Erythroblast (primary cell): ENCODE measurements at regions not wholly inside any gene's neighbourhood (a gene's known extent, or its start where the extent isn't known, plus 50 kb on each side); places are given as distances from the start of the nearest gene placed in this dataset.

ENCODE experiments used
- GATA1 ChIP-seq: IDR thresholded peaks from 2 replicates; pipeline ENCODE4 v1.6.1; 2011; ENCODE audit warnings: low read depth, mild to moderate bottlenecking, control low read depth, low read length, moderate library complexity
- POLR2A ChIP-seq: IDR thresholded peaks from 2 replicates; pipeline ENCODE4 v1.6.1; 2011; ENCODE audit warnings: mild to moderate bottlenecking, low read length

DNA sequence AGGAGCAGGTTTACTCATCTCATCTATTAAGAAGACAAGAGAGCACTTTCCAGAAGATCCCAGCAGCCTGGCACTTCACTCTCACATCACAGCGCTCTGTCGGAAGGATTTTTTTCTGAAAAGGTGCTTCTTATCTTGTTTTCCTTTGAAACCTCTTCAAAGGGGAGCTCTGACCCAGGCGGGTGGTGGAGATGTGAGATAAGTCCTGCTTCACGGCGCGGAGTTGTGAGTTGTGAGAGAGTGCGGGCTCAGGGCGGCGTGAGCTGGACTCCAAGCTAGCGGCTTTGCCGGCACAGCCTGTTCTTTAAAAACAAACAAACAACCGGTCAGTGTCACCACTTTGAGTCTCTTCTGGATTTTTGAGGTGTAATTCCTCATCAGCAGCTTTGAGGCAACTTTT, 169.0 kb upstream of the ARGLU1 start:
- TF ChIP-seq POLR2A: no peak
- TF ChIP-seq GATA1: no peak
